Endothelial cell of umbilical vein (primary cell): ENCODE measurements at regions not wholly inside any gene's neighbourhood (a gene's known extent, or its start where the extent isn't known, plus 50 kb on each side); places are given as distances from the start of the nearest gene placed in this dataset.

Experiments
- BruUV-seq: library from RNA; stranded (reverse); fragments of 400-500 nt; replicated peaks from 2 replicates; lab custom pipeline; 2021; lab: Mats Ljungman, UMichigan
- CTCF ChIA-PET: fragments of 300-600, 350-600 bp; sonication (Branson Sonifier 250); formaldehyde crosslinking; loops from one replicate; lab custom pipeline; 2021; ENCODE audit warnings: antibody characterized with exemption, inconsistent platforms; lab: Charles Lee
- POLR2A ChIA-PET: fragments of 300-600, 350-600 bp; sonication (Branson Sonifier 250); formaldehyde crosslinking; loops from one replicate; lab custom pipeline; 2021; ENCODE audit warnings: antibody characterized with exemption, inconsistent platforms; lab: Charles Lee
- DNase-seq: peaks from one replicate; pipeline ENCODE4 v3.0.0-alpha.2; 2011; ENCODE audit warnings: low read depth, low spot score
- FAIRE-seq: peaks from 2 replicates; lab custom pipeline; 2011; peaks lifted over from hg19 to GRCh38; lab: Jason Lieb, UNC
- H2AFZ ChIP-seq: 2 replicates; pipeline ENCODE4 v1.6.0; 2012; ENCODE audit warnings: low read depth, low read length, control low read depth, inconsistent platforms
- H3K27ac ChIP-seq: 2 replicates; pipeline ENCODE4 v1.5.1; 2011; ENCODE audit warnings: low read depth, mild to moderate bottlenecking, control low read depth, low read length, moderate library complexity; ENCODE audit not compliant: insufficient read depth
- H3K27me3 ChIP-seq, 2 experiments: 2 replicates each; pipeline versions ENCODE4 v1.6.0 to v1.6.1; 2011; ENCODE audit warnings: low read length in 2 of 2, mixed read lengths in 1 of 2; ENCODE audit not compliant: control insufficient read depth in 2 of 2, insufficient read depth in 2 of 2
- H3K36me3 ChIP-seq, 2 experiments: 2 replicates in 1 of 2; 3 replicates in 1 of 2; pipeline ENCODE4 v1.5.1; 2011; ENCODE audit warnings: low read length in 2 of 2, mild to moderate bottlenecking in 1 of 2, moderate library complexity in 1 of 2; ENCODE audit not compliant: control insufficient read depth in 2 of 2, insufficient read depth in 2 of 2; ENCODE audit errors: extremely low read depth in 1 of 2
- H3K4me1 ChIP-seq: 3 replicates; pipeline ENCODE4 v1.5.1; 2011; ENCODE audit warnings: mild to moderate bottlenecking, low read length; ENCODE audit not compliant: control insufficient read depth, insufficient read depth; ENCODE audit errors: extremely low read depth
- H3K4me2 ChIP-seq: 2 replicates; pipeline ENCODE4 v1.6.1; 2011; ENCODE audit warnings: low read length, control low read depth, mixed read lengths; ENCODE audit not compliant: insufficient read depth
- H3K4me3 ChIP-seq, 3 experiments: fragments of 200-600 bp in 1 of 3; sonication (generic), shearing (Covaris generic) in 1 of 3; replicated peaks in 1 of 3; 2 replicates each; pipeline ENCODE4 v1.5.1; 2011 to 2016; ENCODE audit warnings: control low read depth in 3 of 3, low read length in 3 of 3, mild to moderate bottlenecking in 2 of 3, inconsistent platforms in 1 of 3, low read depth in 1 of 3, moderate library complexity in 1 of 3; ENCODE audit not compliant: insufficient read depth in 1 of 3
- H3K79me2 ChIP-seq: 2 replicates; pipeline ENCODE4 v1.6.0; 2012; ENCODE audit warnings: low read length, inconsistent platforms; ENCODE audit not compliant: control insufficient read depth, insufficient read depth
- H3K9ac ChIP-seq: replicated peaks from 2 replicates; pipeline ENCODE3; 2011; ENCODE audit warnings: low read length, control low read depth; ENCODE audit not compliant: insufficient read depth; ENCODE audit errors: extremely low read depth
- H3K9me1 ChIP-seq: replicated peaks from 3 replicates; pipeline ENCODE4 v1.6.0; 2011; ENCODE audit warnings: mild to moderate bottlenecking, low read length; ENCODE audit not compliant: control insufficient read depth, insufficient read depth; ENCODE audit errors: extremely low read depth
- H3K9me3 ChIP-seq: replicated peaks from 2 replicates; pipeline ENCODE4 v1.5.1; 2012; ENCODE audit warnings: low read length, inconsistent platforms; ENCODE audit not compliant: control insufficient read depth, insufficient read depth
- H4K20me1 ChIP-seq: replicated peaks from 2 replicates; pipeline ENCODE3; 2011; ENCODE audit warnings: mild to moderate bottlenecking, low read length; ENCODE audit not compliant: control insufficient read depth, insufficient read depth; ENCODE audit errors: extremely low read depth
- FOS ChIP-seq: IDR thresholded peaks from 2 replicates; pipeline ENCODE4 v1.6.1; 2011; ENCODE audit warnings: mild to moderate bottlenecking, low read length, moderate library complexity, borderline replicate concordance; ENCODE audit not compliant: insufficient read depth
- GATA2 ChIP-seq: IDR thresholded peaks from 2 replicates; pipeline ENCODE4 v1.7.0; 2011; ENCODE audit warnings: low read depth, mild to moderate bottlenecking, moderate library complexity, mixed read lengths, low read length; ENCODE audit not compliant: insufficient read length, insufficient read depth
- MYC ChIP-seq: IDR thresholded peaks from one replicate; pipeline ENCODE4 v1.6.1; 2011; ENCODE audit warnings: mild to moderate bottlenecking, low read depth, low read length
- POLR2A ChIP-seq: IDR thresholded peaks from 2 replicates; pipeline ENCODE4 v1.6.1; 2012; ENCODE audit warnings: low read depth, mild to moderate bottlenecking, control low read depth, low read length
- dilution Hi-C: fragments of 300-500 bp; cut with MboI; formaldehyde crosslinking; loops from one replicate; pipeline ENCODE4 v1.15.0; 2019; ENCODE audit warnings: low sequenced_read_pairs; ENCODE audit not compliant: extremely low pct_ligation_motif_present
- intact Hi-C: fragments of 100-400 bp; cut with micrococcal nuclease; formaldehyde crosslinking; loops from one replicate; pipeline ENCODE4 v1.10.0; 2022
- TF ChIP-seq, protein P1 (sequence below), 2 donors: IDR thresholded peaks; 1 replicate in 1 of 2; 2 replicates in 1 of 2; pipeline ENCODE4 v1.5.1; 2011; ENCODE audit warnings: low read length in 2 of 2, mild to moderate bottlenecking in 2 of 2, moderate library complexity in 2 of 2, control low read depth in 1 of 2, inconsistent platforms in 1 of 2, low read depth in 1 of 2; ENCODE audit not compliant: insufficient read depth in 1 of 2; ENCODE audit errors: extremely low read depth in 1 of 2

DNA sequence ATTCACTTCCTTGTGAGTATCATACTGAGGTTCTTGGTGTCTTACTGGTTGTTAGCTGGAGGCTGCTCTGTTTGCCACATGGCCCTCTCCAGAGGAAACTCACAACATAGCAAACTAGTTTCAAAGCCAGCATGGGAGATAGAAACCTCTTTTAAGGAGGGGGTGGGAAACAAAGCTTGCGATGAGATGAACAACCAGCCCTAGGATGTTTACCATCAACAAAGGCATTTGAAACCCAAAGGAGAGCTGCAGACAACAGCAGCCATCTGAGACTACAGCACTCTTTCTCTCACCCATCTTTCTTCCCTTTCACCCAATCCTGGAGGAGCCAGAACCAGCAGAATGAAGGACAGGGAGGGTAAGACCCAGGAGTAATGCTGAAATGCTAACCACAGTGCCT lies 182.1 kb downstream of the NEBL start:
- FAIRE-seq: no peak
- no peak overlapping the region for H2AFZ ChIP-seq

DNA sequence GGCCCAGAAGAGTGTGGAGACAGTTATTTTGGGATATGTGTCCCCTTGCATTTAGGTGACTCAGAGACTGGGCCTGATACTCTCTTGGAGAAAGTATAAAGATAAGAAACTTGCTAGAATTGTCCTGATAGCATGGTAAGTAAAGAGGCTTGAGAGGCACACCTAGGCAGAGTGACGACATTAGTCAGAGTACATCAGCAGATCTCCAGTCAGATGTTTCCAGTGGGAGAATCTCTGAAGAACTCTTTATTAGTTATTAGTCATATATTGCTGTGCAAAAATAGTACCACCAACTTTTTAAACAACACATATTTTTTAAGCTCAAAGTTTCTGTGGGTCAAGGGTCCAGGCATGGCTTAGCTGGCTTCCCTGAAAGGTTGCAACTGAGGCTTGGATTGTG lies 182.6 kb downstream of the NEBL start:
- Histone ChIP-seq H3K9me3 (peaks cover 1% of the 10 kb centered on the region), H3K9ac (no peak overlapping the region), H3K4me2 (no peak overlapping the region), H3K27ac (no peak overlapping the region), H3K36me3 (no peaks in the 10 kb centered on the region), H3K4me3 (no peak overlapping the region), H2AFZ (no peak overlapping the region), H4K20me1 (no peaks in the 10 kb centered on the region), H3K79me2 (no peaks in the 10 kb centered on the region), H3K27me3 (no peaks in the 10 kb centered on the region), H3K4me1 (no peaks in the 10 kb centered on the region), H3K9me1 (no peaks in the 10 kb centered on the region)
- DNase-seq (no peak), FAIRE-seq (no peak)
- no peak for TF ChIP-seq MYC
- TF ChIP-seq FOS: no peak
- TF ChIP-seq POLR2A: no peak
- TF ChIP-seq, protein P1, sequence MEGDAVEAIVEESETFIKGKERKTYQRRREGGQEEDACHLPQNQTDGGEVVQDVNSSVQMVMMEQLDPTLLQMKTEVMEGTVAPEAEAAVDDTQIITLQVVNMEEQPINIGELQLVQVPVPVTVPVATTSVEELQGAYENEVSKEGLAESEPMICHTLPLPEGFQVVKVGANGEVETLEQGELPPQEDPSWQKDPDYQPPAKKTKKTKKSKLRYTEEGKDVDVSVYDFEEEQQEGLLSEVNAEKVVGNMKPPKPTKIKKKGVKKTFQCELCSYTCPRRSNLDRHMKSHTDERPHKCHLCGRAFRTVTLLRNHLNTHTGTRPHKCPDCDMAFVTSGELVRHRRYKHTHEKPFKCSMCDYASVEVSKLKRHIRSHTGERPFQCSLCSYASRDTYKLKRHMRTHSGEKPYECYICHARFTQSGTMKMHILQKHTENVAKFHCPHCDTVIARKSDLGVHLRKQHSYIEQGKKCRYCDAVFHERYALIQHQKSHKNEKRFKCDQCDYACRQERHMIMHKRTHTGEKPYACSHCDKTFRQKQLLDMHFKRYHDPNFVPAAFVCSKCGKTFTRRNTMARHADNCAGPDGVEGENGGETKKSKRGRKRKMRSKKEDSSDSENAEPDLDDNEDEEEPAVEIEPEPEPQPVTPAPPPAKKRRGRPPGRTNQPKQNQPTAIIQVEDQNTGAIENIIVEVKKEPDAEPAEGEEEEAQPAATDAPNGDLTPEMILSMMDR (IDR thresholded peaks at IDR 0.05; ENCODE audit: extremely low read depth in 1 of 2, insufficient read depth in 1 of 2, low read depth in 1 of 2, low read length in 2 of 2): no peak
- TF ChIP-seq GATA2: no peak
- POLR2A ChIA-PET: no interaction called here
- CTCF ChIA-PET: no interaction called here
- intact Hi-C loops: no loop called here
- dilution Hi-C loops: no loop called here
- BruUV-seq: no TSS peak

More for the DNA sequence above, 182.1 kb downstream of the NEBL start:
- no peaks in the 10 kb centered on the region for H3K27me3 ChIP-seq
- H3K9me3 ChIP-seq: peaks cover 1% of the 10 kb centered on the region
- H3K4me1 ChIP-seq: no peaks in the 10 kb centered on the region
- H3K4me3 ChIP-seq: no peak overlapping the region
- H4K20me1 ChIP-seq: no peaks in the 10 kb centered on the region
- no TSS peak for BruUV-seq
- H3K9ac ChIP-seq: no peak overlapping the region
- POLR2A ChIA-PET: no interaction called here
- no peak for TF ChIP-seq POLR2A
- H3K4me2 ChIP-seq: no peak overlapping the region
- no peak overlapping the region for H3K27ac ChIP-seq
- dilution Hi-C loops (no loop called here), intact Hi-C loops (no loop called here)
- no peaks in the 10 kb centered on the region for H3K9me1 ChIP-seq
- DNase-seq: no peak
- H3K79me2 ChIP-seq: no peaks in the 10 kb centered on the region
- CTCF ChIA-PET: no interaction called here
- no peaks in the 10 kb centered on the region for H3K36me3 ChIP-seq
